ENCODE measurements at regions not wholly inside any gene's neighbourhood (a gene's known extent, or its start where the extent isn't known, plus 50 kb on each side); places are given as distances from the start of the nearest gene placed in this dataset.

GRCh38 chr12:105741786-105742566 lies 396.8 kb downstream of the NUAK1 start:
- intact Hi-C loops (cut with micrococcal nuclease), result no loop called here
- DNase-seq, result no peak
- Histone ChIP-seq H3K79me2 (ENCODE audit: insufficient read depth, low read length) (no peaks in the 10 kb centered on the region), H4K20me1 (ENCODE audit: insufficient read depth, low read length) (no peaks in the 10 kb centered on the region), H3K4me2 (replicated peaks; ENCODE audit: extremely low read depth, low read length, poor library complexity, severe bottlenecking) (no peak overlapping the region), H3K27me3 (ENCODE audit: control insufficient read depth in 2 of 2, insufficient read depth in 2 of 2, low read length in 2 of 2) (peaks cover 0 to 2% of the 10 kb centered on the region in 2 donors), H3K4me1 (ENCODE audit: control insufficient read depth in 1 of 2, insufficient read depth in 2 of 2, low read length in 2 of 2) (no peaks in the 10 kb centered on the region), H3K9ac (ENCODE audit: insufficient read depth, low read length, poor library complexity, severe bottlenecking) (no peak overlapping the region), H2AFZ (ENCODE audit: insufficient read depth, low read depth, low read length, poor library complexity, severe bottlenecking) (no peak overlapping the region), H3K4me3 (replicated peaks in 1 of 3; ENCODE audit: low read depth in 2 of 3, low read length in 3 of 3) (no peak overlapping the region), H3K9me3 (replicated peaks in 1 of 2; ENCODE audit: control insufficient read depth in 1 of 2, insufficient read depth in 1 of 2, low read length in 2 of 2) (no peaks in the 10 kb centered on the region), H3K36me3 (replicated peaks in 1 of 2; ENCODE audit: control insufficient read depth in 1 of 2, insufficient read depth in 2 of 2, low read length in 2 of 2) (no peaks in the 10 kb centered on the region), H3K27ac (ENCODE audit: low read depth in 1 of 2, low read length in 2 of 2) (no peak overlapping the region)
- peaks cover 0 to 3% (median 0%) of the 10 kb centered on the region in 7 donors for H3K9me3 Mint-ChIP-seq
- WGBS (ENCODE audit: insufficient coverage), result 81% methylated on average over 8 of the region's 9 CpGs
- no peaks in the 10 kb centered on the region for H3K36me3 Mint-ChIP-seq
- TF ChIP-seq, protein P1, sequence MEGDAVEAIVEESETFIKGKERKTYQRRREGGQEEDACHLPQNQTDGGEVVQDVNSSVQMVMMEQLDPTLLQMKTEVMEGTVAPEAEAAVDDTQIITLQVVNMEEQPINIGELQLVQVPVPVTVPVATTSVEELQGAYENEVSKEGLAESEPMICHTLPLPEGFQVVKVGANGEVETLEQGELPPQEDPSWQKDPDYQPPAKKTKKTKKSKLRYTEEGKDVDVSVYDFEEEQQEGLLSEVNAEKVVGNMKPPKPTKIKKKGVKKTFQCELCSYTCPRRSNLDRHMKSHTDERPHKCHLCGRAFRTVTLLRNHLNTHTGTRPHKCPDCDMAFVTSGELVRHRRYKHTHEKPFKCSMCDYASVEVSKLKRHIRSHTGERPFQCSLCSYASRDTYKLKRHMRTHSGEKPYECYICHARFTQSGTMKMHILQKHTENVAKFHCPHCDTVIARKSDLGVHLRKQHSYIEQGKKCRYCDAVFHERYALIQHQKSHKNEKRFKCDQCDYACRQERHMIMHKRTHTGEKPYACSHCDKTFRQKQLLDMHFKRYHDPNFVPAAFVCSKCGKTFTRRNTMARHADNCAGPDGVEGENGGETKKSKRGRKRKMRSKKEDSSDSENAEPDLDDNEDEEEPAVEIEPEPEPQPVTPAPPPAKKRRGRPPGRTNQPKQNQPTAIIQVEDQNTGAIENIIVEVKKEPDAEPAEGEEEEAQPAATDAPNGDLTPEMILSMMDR (IDR thresholded peaks at IDR 0.05), result no peak
- peaks cover under 1 to 7% (median 2%) of the 10 kb centered on the region in 3 donors for H3K27me3 Mint-ChIP-seq (ENCODE audit: low read depth in 3 of 3)
- H3K4me1 Mint-ChIP-seq, result no peaks in the 10 kb centered on the region
- no peak overlapping the region for H3K27ac Mint-ChIP-seq
- no peak overlapping the region for H3K4me3 Mint-ChIP-seq

DNA sequence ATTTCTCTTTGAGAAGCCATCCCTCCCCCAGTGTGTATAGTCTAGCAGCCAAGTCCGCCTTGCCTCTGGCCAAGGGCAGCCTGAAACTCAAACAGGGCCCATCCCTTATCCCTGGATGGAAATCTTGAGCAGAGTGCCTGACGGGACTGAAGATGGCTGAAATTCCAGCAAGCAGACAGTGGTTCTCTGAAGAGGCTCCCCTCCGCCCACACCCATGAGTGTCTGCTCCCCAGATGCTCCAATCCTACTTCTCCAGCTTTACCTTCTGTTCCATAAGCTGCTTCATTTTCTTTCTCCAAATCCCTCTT lies 396.2 kb downstream of the NUAK1 start:
- Histone ChIP-seq H3K9me3 (replicated peaks in 1 of 2; ENCODE audit: control insufficient read depth in 1 of 2, insufficient read depth in 1 of 2, low read length in 2 of 2) (no peaks in the 10 kb centered on the region), H3K4me1 (ENCODE audit: control insufficient read depth in 1 of 2, insufficient read depth in 2 of 2, low read length in 2 of 2) (no peaks in the 10 kb centered on the region), H3K27me3 (ENCODE audit: control insufficient read depth in 2 of 2, insufficient read depth in 2 of 2, low read length in 2 of 2) (peaks cover 0 to 2% of the 10 kb centered on the region in 2 donors), H3K27ac (ENCODE audit: low read depth in 1 of 2, low read length in 2 of 2) (no peak overlapping the region), H4K20me1 (ENCODE audit: insufficient read depth, low read length) (no peaks in the 10 kb centered on the region), H3K79me2 (ENCODE audit: insufficient read depth, low read length) (no peaks in the 10 kb centered on the region), H2AFZ (ENCODE audit: insufficient read depth, low read depth, low read length, poor library complexity, severe bottlenecking) (no peak overlapping the region), H3K36me3 (replicated peaks in 1 of 2; ENCODE audit: control insufficient read depth in 1 of 2, insufficient read depth in 2 of 2, low read length in 2 of 2) (no peaks in the 10 kb centered on the region), H3K9ac (ENCODE audit: insufficient read depth, low read length, poor library complexity, severe bottlenecking) (no peak overlapping the region), H3K4me3 (replicated peaks in 1 of 3; ENCODE audit: low read depth in 2 of 3, low read length in 3 of 3) (no peak overlapping the region), H3K4me2 (replicated peaks; ENCODE audit: extremely low read depth, low read length, poor library complexity, severe bottlenecking) (no peak overlapping the region)
- Mint-ChIP-seq H3K27me3 (ENCODE audit: low read depth in 3 of 3) (peaks cover 2 to 6% (median 2%) of the 10 kb centered on the region in 3 donors), H3K9me3 (peaks cover 0 to 5% (median 0%) of the 10 kb centered on the region in 7 donors), H3K4me3 (no peak overlapping the region), H3K36me3 (no peaks in the 10 kb centered on the region), H3K27ac (no peak overlapping the region), H3K4me1 (no peaks in the 10 kb centered on the region)
- 93% methylated on average over 3 of the region's 3 CpGs for whole genome bisulfite sequencing (ENCODE audit: insufficient coverage)
- intact Hi-C loops (cut with micrococcal nuclease), result no loop called here
- TF ChIP-seq, protein P1 (IDR thresholded peaks at IDR 0.05), result no peak
- DNase-seq, result no peak
